Lower leg skin (tissue), 3 donors: ENCODE measurements at regions not wholly inside any gene's neighbourhood (a gene's known extent, or its start where the extent isn't known, plus 50 kb on each side); places are given as distances from the start of the nearest gene placed in this dataset.
"Not testable (repeated sequence)": the region's sequence is repeated elsewhere in the genome, so short reads cannot be mapped to it uniquely, and the experiment has no call there.

ENCODE experiments used
- POLR2A ChIP-seq, 2 donors: fragments of 450-650 bp; IDR thresholded peaks; one replicate each; pipeline ENCODE4 v1.6.1; 2016 to 2017; ENCODE audit warnings: antibody characterized with exemption in 2 of 2, mild to moderate bottlenecking in 1 of 2, moderate library complexity in 1 of 2
- TF ChIP-seq, protein P1 (sequence below), 3 donors: fragments of 450-650 bp; IDR thresholded peaks; one replicate each; pipeline ENCODE4 v1.5.1; 2016; ENCODE audit warnings: antibody characterized with exemption in 3 of 3, mild to moderate bottlenecking in 3 of 3, moderate library complexity in 2 of 3

DNA sequence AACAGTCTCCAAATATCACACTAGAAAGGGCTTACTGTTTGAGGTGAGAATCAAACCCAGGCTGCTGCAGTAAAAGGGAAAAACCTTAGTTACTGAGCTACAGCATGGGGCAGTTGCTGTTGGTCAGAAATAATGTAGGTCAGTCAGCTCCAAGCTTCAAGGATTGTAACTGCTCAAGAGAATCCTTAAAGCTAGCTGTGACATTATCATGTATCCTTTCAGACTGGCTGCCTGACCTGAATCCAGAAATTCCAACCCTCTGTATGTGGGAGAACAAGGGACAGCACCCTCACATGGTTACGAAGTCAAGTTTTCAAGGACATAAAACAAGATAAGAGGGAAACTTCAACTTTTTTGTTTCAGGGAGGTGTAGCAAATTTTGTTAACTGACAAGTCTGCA lies 365.9 kb upstream of the NPAP1 start:
- TF ChIP-seq, protein P1, sequence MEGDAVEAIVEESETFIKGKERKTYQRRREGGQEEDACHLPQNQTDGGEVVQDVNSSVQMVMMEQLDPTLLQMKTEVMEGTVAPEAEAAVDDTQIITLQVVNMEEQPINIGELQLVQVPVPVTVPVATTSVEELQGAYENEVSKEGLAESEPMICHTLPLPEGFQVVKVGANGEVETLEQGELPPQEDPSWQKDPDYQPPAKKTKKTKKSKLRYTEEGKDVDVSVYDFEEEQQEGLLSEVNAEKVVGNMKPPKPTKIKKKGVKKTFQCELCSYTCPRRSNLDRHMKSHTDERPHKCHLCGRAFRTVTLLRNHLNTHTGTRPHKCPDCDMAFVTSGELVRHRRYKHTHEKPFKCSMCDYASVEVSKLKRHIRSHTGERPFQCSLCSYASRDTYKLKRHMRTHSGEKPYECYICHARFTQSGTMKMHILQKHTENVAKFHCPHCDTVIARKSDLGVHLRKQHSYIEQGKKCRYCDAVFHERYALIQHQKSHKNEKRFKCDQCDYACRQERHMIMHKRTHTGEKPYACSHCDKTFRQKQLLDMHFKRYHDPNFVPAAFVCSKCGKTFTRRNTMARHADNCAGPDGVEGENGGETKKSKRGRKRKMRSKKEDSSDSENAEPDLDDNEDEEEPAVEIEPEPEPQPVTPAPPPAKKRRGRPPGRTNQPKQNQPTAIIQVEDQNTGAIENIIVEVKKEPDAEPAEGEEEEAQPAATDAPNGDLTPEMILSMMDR (IDR thresholded peaks at IDR 0.05), result not testable (repeated sequence)
- TF ChIP-seq POLR2A (IDR thresholded peaks at IDR 0.05), result not testable (repeated sequence)
